Uterus (tissue), 2 donors: ENCODE measurements at regions not wholly inside any gene's neighbourhood (a gene's known extent, or its start where the extent isn't known, plus 50 kb on each side); places are given as distances from the start of the nearest gene placed in this dataset.

ENCODE experiments used
- POLR2A ChIP-seq, 2 donors: fragments of 450-650 bp; IDR thresholded peaks; one replicate each; pipeline ENCODE4 v1.6.1; 2016; ENCODE audit warnings: antibody characterized with exemption in 2 of 2, mild to moderate bottlenecking in 1 of 2, moderate library complexity in 1 of 2
- TF ChIP-seq, protein P1 (sequence below), 4 experiments: fragments of 200-600 bp in 2 of 4; fragments of 450-650 bp in 2 of 4; sonication (generic) in 2 of 4; IDR thresholded peaks; one replicate each; pipeline ENCODE4 v1.5.1; 2016 to 2019; ENCODE audit warnings: antibody characterized with exemption in 4 of 4, mild to moderate bottlenecking in 2 of 4, moderate library complexity in 1 of 4

GRCh38 chr6:23713211-23713610 is 412.8 kb upstream of the NRSN1 start:
- TF ChIP-seq, protein P1, sequence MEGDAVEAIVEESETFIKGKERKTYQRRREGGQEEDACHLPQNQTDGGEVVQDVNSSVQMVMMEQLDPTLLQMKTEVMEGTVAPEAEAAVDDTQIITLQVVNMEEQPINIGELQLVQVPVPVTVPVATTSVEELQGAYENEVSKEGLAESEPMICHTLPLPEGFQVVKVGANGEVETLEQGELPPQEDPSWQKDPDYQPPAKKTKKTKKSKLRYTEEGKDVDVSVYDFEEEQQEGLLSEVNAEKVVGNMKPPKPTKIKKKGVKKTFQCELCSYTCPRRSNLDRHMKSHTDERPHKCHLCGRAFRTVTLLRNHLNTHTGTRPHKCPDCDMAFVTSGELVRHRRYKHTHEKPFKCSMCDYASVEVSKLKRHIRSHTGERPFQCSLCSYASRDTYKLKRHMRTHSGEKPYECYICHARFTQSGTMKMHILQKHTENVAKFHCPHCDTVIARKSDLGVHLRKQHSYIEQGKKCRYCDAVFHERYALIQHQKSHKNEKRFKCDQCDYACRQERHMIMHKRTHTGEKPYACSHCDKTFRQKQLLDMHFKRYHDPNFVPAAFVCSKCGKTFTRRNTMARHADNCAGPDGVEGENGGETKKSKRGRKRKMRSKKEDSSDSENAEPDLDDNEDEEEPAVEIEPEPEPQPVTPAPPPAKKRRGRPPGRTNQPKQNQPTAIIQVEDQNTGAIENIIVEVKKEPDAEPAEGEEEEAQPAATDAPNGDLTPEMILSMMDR (IDR thresholded peaks at IDR 0.05) = no peak
- TF ChIP-seq POLR2A (IDR thresholded peaks at IDR 0.05) = no peak
